ENCODE measurements at regions not wholly inside any gene's neighbourhood (a gene's known extent, or its start where the extent isn't known, plus 50 kb on each side); places are given as distances from the start of the nearest gene placed in this dataset.

DNA sequence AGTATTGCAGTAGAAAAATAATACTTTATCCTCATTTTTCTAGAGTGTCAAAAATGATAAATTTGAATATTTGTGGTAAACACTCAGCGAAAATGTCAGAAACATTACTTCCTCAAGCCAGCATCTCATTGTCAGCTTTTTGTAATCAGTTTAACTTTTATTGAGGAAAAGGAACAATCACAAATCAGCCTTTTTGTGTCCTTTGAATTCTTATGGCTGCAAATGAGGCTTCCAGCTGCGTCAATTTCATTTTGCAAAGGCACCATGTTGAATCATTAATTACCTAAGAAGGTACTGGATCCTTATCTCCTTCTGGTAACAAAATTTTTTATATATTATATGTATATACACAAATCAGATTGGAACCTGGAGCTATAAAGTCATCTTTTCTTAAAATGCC lies 442.6 kb upstream of the CPEB2 start:
- Histone ChIP-seq H2BK5ac (ENCODE audit: insufficient read length, low read length) (no peak overlapping the region), H3K27ac (ENCODE audit: insufficient read length, low read depth, low read length) (no peak overlapping the region)
- H3K4me1 Mint-ChIP-seq = no peaks in the 10 kb centered on the region

More for the DNA sequence above, 442.6 kb upstream of the CPEB2 start:
- Histone ChIP-seq H2AK5ac (ENCODE audit: insufficient read length, low read length) (no peak overlapping the region), H3K9ac (ENCODE audit: extremely low read depth, insufficient read length, low read length) (no peak overlapping the region), H2AFZ (ENCODE audit: low read length) (no peak overlapping the region), H2BK12ac (ENCODE audit: insufficient read length, low read depth, low read length) (no peak overlapping the region), H4K91ac (ENCODE audit: insufficient read length, low read depth, low read length) (no peak overlapping the region), H3K18ac (ENCODE audit: insufficient read length, low read depth, low read length) (no peak overlapping the region), H4K8ac (replicated peaks; ENCODE audit: insufficient read length, low read depth, low read length) (no peak overlapping the region), H3K23me2 (ENCODE audit: insufficient read length, low read depth, low read length, poor library complexity, severe bottlenecking) (no peaks in the 10 kb centered on the region), H2BK20ac (ENCODE audit: low read depth, low read length, poor library complexity, severe bottlenecking) (no peak overlapping the region), H3K56ac (ENCODE audit: insufficient read length, low read depth, low read length) (no peak overlapping the region), H3K27me3 (ENCODE audit: insufficient read depth, low read length) (no peaks in the 10 kb centered on the region), H4K20me1 (ENCODE audit: control insufficient read depth, insufficient read depth, insufficient read length) (no peaks in the 10 kb centered on the region), H3K4ac (ENCODE audit: low read depth, low read length) (no peak overlapping the region), H3K9me3 (ENCODE audit: control insufficient read depth, low read depth, low read length) (no peaks in the 10 kb centered on the region), H3K4me1 (ENCODE audit: insufficient read depth, low read length) (no peaks in the 10 kb centered on the region), H2BK15ac (ENCODE audit: low read depth, low read length) (no peak overlapping the region), H3K23ac (ENCODE audit: insufficient read length, low read depth, low read length) (no peak overlapping the region), H3K79me1 (ENCODE audit: insufficient read depth, low read depth, low read length, poor library complexity, severe bottlenecking) (no peaks in the 10 kb centered on the region), H4K5ac (ENCODE audit: insufficient read length, low read depth, low read length) (no peak overlapping the region), H3K14ac (ENCODE audit: insufficient read depth, low read length) (no peak overlapping the region), H2BK120ac (ENCODE audit: low read depth, low read length, poor library complexity, severe bottlenecking) (no peak overlapping the region), H3T11ph (ENCODE audit: low read length) (no peak overlapping the region), H3K4me2 (ENCODE audit: insufficient read depth, insufficient read length, low read length) (no peak overlapping the region), H3K79me2 (ENCODE audit: insufficient read depth, low read length) (no peaks in the 10 kb centered on the region)
- no peak overlapping the region for H3K27ac Mint-ChIP-seq
- no peaks in the 10 kb centered on the region; a peak in 1 of 7 replicates for H3K36me3 Mint-ChIP-seq (ENCODE audit: insufficient read depth in 1 of 3, low read depth in 3 of 3)
- no peak overlapping the region for H3K4me3 Mint-ChIP-seq
- no peak for DNase-seq
- H3K27me3 Mint-ChIP-seq (ENCODE audit: low read depth) = no peaks in the 10 kb centered on the region
- H3K9me3 Mint-ChIP-seq = no peaks in the 10 kb centered on the region
- no CpG with 5 or more reads among the region's 2 CpGs for WGBS (ENCODE audit: extremely low coverage, insufficient read length, low lambda C conversion rate)
- TF ChIP-seq, protein P1, sequence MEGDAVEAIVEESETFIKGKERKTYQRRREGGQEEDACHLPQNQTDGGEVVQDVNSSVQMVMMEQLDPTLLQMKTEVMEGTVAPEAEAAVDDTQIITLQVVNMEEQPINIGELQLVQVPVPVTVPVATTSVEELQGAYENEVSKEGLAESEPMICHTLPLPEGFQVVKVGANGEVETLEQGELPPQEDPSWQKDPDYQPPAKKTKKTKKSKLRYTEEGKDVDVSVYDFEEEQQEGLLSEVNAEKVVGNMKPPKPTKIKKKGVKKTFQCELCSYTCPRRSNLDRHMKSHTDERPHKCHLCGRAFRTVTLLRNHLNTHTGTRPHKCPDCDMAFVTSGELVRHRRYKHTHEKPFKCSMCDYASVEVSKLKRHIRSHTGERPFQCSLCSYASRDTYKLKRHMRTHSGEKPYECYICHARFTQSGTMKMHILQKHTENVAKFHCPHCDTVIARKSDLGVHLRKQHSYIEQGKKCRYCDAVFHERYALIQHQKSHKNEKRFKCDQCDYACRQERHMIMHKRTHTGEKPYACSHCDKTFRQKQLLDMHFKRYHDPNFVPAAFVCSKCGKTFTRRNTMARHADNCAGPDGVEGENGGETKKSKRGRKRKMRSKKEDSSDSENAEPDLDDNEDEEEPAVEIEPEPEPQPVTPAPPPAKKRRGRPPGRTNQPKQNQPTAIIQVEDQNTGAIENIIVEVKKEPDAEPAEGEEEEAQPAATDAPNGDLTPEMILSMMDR (conservative IDR thresholded peaks at IDR 0.05) = no peak

Measured in H9 (cell line).